ENCODE measurements at regions not wholly inside any gene's neighbourhood (a gene's known extent, or its start where the extent isn't known, plus 50 kb on each side); places are given as distances from the start of the nearest gene placed in this dataset.
A peak's percentile ranks its signal among the peaks of the same experiment; 100 is the strongest.

DNA sequence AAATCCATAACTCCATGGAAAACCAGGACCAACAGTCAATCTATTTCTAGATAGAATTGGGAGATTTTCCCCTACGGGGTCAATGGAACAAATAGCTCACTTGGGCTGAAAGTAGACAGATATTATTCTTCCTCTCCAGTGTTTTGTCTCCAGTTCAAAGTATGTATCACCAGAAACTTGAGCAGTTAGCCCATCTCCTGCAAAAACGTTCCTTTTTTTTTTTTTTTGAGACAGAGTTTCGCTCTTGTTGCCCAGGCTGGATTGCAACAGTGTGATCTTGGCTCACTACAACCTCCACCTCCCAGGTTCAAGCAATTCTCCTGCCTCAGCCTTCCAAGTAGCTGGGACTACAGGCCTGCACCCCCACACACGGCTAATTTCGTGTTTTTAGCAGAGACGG lies 390.0 kb upstream of the AUTS2 start:
- Histone ChIP-seq H3K9me3 (replicated peaks; ENCODE audit: insufficient read depth, low read length) (no peaks in the 10 kb centered on the region), H3F3A (ENCODE audit: insufficient read depth, low read length) (0 out of 2 replicates have a peak, but pooled peaks cover 2% of the 10 kb centered on the region), H2AFZ (ENCODE audit: low read length) (no peak overlapping the region), H3K4me2 (ENCODE audit: low read depth, low read length) (peak overlapping the region; percentile 22; the same call in 1 of the 2 replicates), H3K27ac (ENCODE audit: low read length) (peak overlapping the region; percentile 76), H3K9me2 (replicated peaks; ENCODE audit: insufficient read depth, low read length) (no peaks in the 10 kb centered on the region), H3K4me3 (ENCODE audit: low read length) (0 out of 2 replicates have a peak overlapping the region, but pooled peaks have one; percentile 20), H3K79me2 (ENCODE audit: low read length) (no peaks in the 10 kb centered on the region), H3K4me1 (ENCODE audit: low read length) (peaks cover 10% of the 10 kb centered on the region; the same call in 1 of the 2 replicates), H3K27me3 (replicated peaks; ENCODE audit: insufficient read depth, low read length) (no peaks in the 10 kb centered on the region), H3K9ac (ENCODE audit: low read length) (no peak overlapping the region; the same call in 1 of the 2 replicates), H4K20me1 (ENCODE audit: insufficient read depth, low read length) (no peaks in the 10 kb centered on the region), H3K36me3 (replicated peaks; ENCODE audit: insufficient read depth, low read length) (no peaks in the 10 kb centered on the region)
- no peak for TF ChIP-seq EZH2 (optimal IDR thresholded peaks at IDR 0.05; ENCODE audit: low read depth, low read length)
- no peak for TF ChIP-seq EZH2phosphoT487 (IDR thresholded peaks at IDR 0.05; ENCODE audit: low read length)
- TF ChIP-seq, protein P1, sequence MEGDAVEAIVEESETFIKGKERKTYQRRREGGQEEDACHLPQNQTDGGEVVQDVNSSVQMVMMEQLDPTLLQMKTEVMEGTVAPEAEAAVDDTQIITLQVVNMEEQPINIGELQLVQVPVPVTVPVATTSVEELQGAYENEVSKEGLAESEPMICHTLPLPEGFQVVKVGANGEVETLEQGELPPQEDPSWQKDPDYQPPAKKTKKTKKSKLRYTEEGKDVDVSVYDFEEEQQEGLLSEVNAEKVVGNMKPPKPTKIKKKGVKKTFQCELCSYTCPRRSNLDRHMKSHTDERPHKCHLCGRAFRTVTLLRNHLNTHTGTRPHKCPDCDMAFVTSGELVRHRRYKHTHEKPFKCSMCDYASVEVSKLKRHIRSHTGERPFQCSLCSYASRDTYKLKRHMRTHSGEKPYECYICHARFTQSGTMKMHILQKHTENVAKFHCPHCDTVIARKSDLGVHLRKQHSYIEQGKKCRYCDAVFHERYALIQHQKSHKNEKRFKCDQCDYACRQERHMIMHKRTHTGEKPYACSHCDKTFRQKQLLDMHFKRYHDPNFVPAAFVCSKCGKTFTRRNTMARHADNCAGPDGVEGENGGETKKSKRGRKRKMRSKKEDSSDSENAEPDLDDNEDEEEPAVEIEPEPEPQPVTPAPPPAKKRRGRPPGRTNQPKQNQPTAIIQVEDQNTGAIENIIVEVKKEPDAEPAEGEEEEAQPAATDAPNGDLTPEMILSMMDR (IDR thresholded peaks at IDR 0.05; ENCODE audit: low read length), result no peak
- DNase-seq, result no peak

DNA sequence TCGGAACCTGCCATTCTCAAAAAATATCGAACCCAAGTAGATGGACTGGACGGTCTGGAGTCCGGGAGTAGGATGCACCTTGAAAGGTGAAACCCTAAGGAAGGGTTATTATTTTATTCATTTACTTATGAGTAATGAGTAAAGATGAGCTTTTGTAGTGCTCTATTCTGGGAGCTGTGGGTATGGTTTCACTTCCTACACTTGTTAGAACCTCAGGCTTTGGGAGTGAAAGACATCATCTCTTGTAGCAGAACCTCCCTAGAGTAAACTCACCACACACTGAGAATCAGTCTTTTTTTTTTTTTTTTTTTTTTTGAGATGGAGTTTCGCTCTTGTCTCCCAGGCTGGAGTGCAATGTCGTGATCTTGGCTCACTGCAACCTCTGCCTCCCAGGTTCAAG lies 389.4 kb upstream of the AUTS2 start:
- no peak overlapping the region for H2AFZ ChIP-seq (ENCODE audit: low read length)
- peak overlapping the region; percentile 20; the same call in 1 of the 2 replicates for H3K4me3 ChIP-seq (ENCODE audit: low read length)
- peak overlapping the region; percentile 22; the same call in 1 of the 2 replicates for H3K4me2 ChIP-seq (ENCODE audit: low read depth, low read length)
- no peaks in the 10 kb centered on the region for H3K9me3 ChIP-seq (replicated peaks; ENCODE audit: insufficient read depth, low read length)
- H3K36me3 ChIP-seq (replicated peaks; ENCODE audit: insufficient read depth, low read length), result no peaks in the 10 kb centered on the region
- H3K27ac ChIP-seq (ENCODE audit: low read length), result peak overlapping the region; percentile 76; the same call in 1 of the 2 replicates
- no peak for TF ChIP-seq EZH2 (optimal IDR thresholded peaks at IDR 0.05; ENCODE audit: low read depth, low read length)
- TF ChIP-seq EZH2phosphoT487 (IDR thresholded peaks at IDR 0.05; ENCODE audit: low read length), result no peak
- TF ChIP-seq, protein P1 (IDR thresholded peaks at IDR 0.05; ENCODE audit: low read length), result no peak
- H3F3A ChIP-seq (ENCODE audit: insufficient read depth, low read length), result 0 out of 2 replicates have a peak, but pooled peaks cover 2% of the 10 kb centered on the region
- H3K27me3 ChIP-seq (replicated peaks; ENCODE audit: insufficient read depth, low read length), result no peaks in the 10 kb centered on the region
- H4K20me1 ChIP-seq (ENCODE audit: insufficient read depth, low read length), result no peaks in the 10 kb centered on the region
- peaks cover 10% of the 10 kb centered on the region; the same call in 1 of the 2 replicates for H3K4me1 ChIP-seq (ENCODE audit: low read length)
- no peaks in the 10 kb centered on the region for H3K9me2 ChIP-seq (replicated peaks; ENCODE audit: insufficient read depth, low read length)
- no peaks in the 10 kb centered on the region for H3K79me2 ChIP-seq (ENCODE audit: low read length)
- peak; percentile 73 for DNase-seq
- peak overlapping the region; percentile 13; the same call in 1 of the 2 replicates for H3K9ac ChIP-seq (ENCODE audit: low read length)

DNA sequence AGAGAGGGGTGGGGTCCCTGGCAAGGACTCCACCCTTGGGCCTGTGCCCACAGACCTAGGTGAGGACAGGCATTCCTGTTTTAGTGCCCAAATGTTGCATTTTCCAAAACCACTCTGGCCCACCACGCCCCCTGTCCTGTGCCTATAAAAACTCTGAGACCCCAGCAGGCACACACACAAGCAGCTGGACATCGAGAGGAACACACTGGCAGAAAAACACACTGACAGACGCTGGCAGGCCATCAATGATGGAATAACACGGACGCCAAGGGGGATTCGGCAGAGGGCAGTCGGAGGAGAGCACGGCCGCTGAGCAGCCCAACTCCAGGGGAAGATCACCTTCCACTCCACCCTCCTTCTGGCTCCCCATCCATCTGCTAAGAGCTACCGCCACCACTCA lies 386.9 kb upstream of the AUTS2 start:
- no peak overlapping the region for H3K9ac ChIP-seq (ENCODE audit: low read length)
- no peaks in the 10 kb centered on the region for H3K36me3 ChIP-seq (replicated peaks; ENCODE audit: insufficient read depth, low read length)
- no peak for DNase-seq
- peaks cover 10% of the 10 kb centered on the region; the same call in 1 of the 2 replicates for H3K4me1 ChIP-seq (ENCODE audit: low read length)
- H2AFZ ChIP-seq (ENCODE audit: low read length), result no peak overlapping the region
- TF ChIP-seq EZH2 (optimal IDR thresholded peaks at IDR 0.05; ENCODE audit: low read depth, low read length) (no peak), EZH2phosphoT487 (IDR thresholded peaks at IDR 0.05; ENCODE audit: low read length) (no peak)
- TF ChIP-seq, protein P1 (IDR thresholded peaks at IDR 0.05; ENCODE audit: low read length), result no peak
- H3K9me3 ChIP-seq (replicated peaks; ENCODE audit: insufficient read depth, low read length), result no peaks in the 10 kb centered on the region
- H3K79me2 ChIP-seq (ENCODE audit: low read length), result no peaks in the 10 kb centered on the region
- H4K20me1 ChIP-seq (ENCODE audit: insufficient read depth, low read length), result no peaks in the 10 kb centered on the region
- no peaks in the 10 kb centered on the region for H3K27me3 ChIP-seq (replicated peaks; ENCODE audit: insufficient read depth, low read length)
- no peaks in the 10 kb centered on the region for H3K9me2 ChIP-seq (replicated peaks; ENCODE audit: insufficient read depth, low read length)
- H3F3A ChIP-seq (ENCODE audit: insufficient read depth, low read length), result 0 out of 2 replicates have a peak, but pooled peaks cover 2% of the 10 kb centered on the region
- no peak overlapping the region for H3K27ac ChIP-seq (ENCODE audit: low read length)
- H3K4me3 ChIP-seq (ENCODE audit: low read length), result no peak overlapping the region
- H3K4me2 ChIP-seq (ENCODE audit: low read depth, low read length), result no peak overlapping the region
